ENCODE measurements at regions not wholly inside any gene's neighbourhood (a gene's known extent, or its start where the extent isn't known, plus 50 kb on each side); places are given as distances from the start of the nearest gene placed in this dataset.

GRCh38 chr1:218783131-218783530 is 390.5 kb upstream of the LYPLAL1 start:
- TF ChIP-seq HOMEZ (CRISPR knock-in tag; IDR thresholded peaks at IDR 0.05) (no peak), REST (IDR thresholded peaks at IDR 0.05; ENCODE audit: borderline replicate concordance) (no peak), REST (CRISPR knock-in tag; IDR thresholded peaks at IDR 0.05; ENCODE audit: low read depth) (no peak), ZKSCAN8 (CRISPR knock-in tag; IDR thresholded peaks at IDR 0.05) (no peak), ZEB2 (IDR thresholded peaks at IDR 0.05) (no peak), RFX5 (IDR thresholded peaks at IDR 0.05; ENCODE audit: low read depth, low read length) (no peak), RBBP5 (IDR thresholded peaks at IDR 0.05; ENCODE audit: borderline replicate concordance, insufficient read depth, low read length, poor library complexity, severe bottlenecking) (no peak), TAF1 (IDR thresholded peaks at IDR 0.05; ENCODE audit: control insufficient read depth, extremely low read depth, insufficient read depth, low read length, severe bottlenecking) (no peak), FOXA1 (IDR thresholded peaks at IDR 0.05; ENCODE audit: borderline replicate concordance) (no peak)
